H1 (cell line): ENCODE measurements at regions not wholly inside any gene's neighbourhood (a gene's known extent, or its start where the extent isn't known, plus 50 kb on each side); places are given as distances from the start of the nearest gene placed in this dataset.

Experiments used
- CTCF ChIA-PET: fragments of 300-600 bp; sonication (Branson Sonifier 250); formaldehyde crosslinking; loops from one replicate; lab custom pipeline; 2021; ENCODE audit not compliant: partially characterized antibody; lab: Charles Lee
- POLR2A ChIA-PET: fragments of 300-600 bp; sonication (Branson Sonifier 250); formaldehyde crosslinking; loops from one replicate; lab custom pipeline; 2021; ENCODE audit warnings: inconsistent platforms; ENCODE audit not compliant: partially characterized antibody; lab: Charles Lee
- DNase-seq, 2 experiments: peaks; one replicate each; pipeline versions ENCODE4 v3.0.0 to v3.0.0-alpha.2; 2010 to 2022; ENCODE audit warnings: low spot score in 2 of 2, low read depth in 1 of 2, mixed read lengths in 1 of 2
- FAIRE-seq: peaks from 2 replicates; lab custom pipeline; 2011; peaks lifted over from hg19 to GRCh38; lab: Jason Lieb, UNC
- H2AFZ ChIP-seq: 2 replicates; pipeline ENCODE4 v1.8.1; 2012; ENCODE audit warnings: low read length, inconsistent platforms
- H2AK5ac ChIP-seq: 2 replicates; pipeline ENCODE4 v1.6.1; 2013; ENCODE audit warnings: low read depth, low read length
- H2BK120ac ChIP-seq: replicated peaks from 2 replicates; pipeline ENCODE3; 2013; ENCODE audit warnings: low read depth, low read length, inconsistent platforms
- H2BK12ac ChIP-seq: 2 replicates; pipeline ENCODE4 v1.6.1; 2013; ENCODE audit warnings: low read depth, low read length
- H2BK15ac ChIP-seq: 2 replicates; pipeline ENCODE4 v1.6.1; 2013; ENCODE audit warnings: low read length
- H2BK20ac ChIP-seq: 2 replicates; pipeline ENCODE4 v1.6.1; 2013; ENCODE audit warnings: low read length
- H2BK5ac ChIP-seq: 2 replicates; pipeline ENCODE4 v1.6.1; 2013; ENCODE audit warnings: low read depth, low read length
- H3K14ac ChIP-seq: 2 replicates; pipeline ENCODE4 v1.6.1; 2013; ENCODE audit warnings: inconsistent platforms; ENCODE audit not compliant: insufficient read length
- H3K18ac ChIP-seq: 2 replicates; pipeline ENCODE4 v1.6.1; 2013; ENCODE audit warnings: low read length; ENCODE audit errors: extremely low read depth
- H3K23ac ChIP-seq: 2 replicates; pipeline ENCODE4 v1.6.1; 2013; ENCODE audit warnings: inconsistent platforms; ENCODE audit not compliant: insufficient read length
- H3K23me2 ChIP-seq: 2 replicates; pipeline ENCODE4 v1.6.1; 2013; ENCODE audit warnings: low read depth, low read length
- H3K27ac ChIP-seq: 2 replicates; pipeline ENCODE4 v1.6.1; 2011; ENCODE audit warnings: low read depth, low read length, inconsistent platforms
- H3K27me3 ChIP-seq, 4 experiments: replicated peaks in 1 of 4; 1 replicate in 1 of 4; 2 replicates in 3 of 4; pipeline versions ENCODE4 v1.6.1 to v1.8.1; 2011 to 2013; ENCODE audit warnings: low read length in 3 of 4, mild to moderate bottlenecking in 3 of 4, inconsistent platforms in 2 of 4, mixed read lengths in 2 of 4, moderate library complexity in 1 of 4; ENCODE audit not compliant: control insufficient read depth in 3 of 4, insufficient read depth in 3 of 4; ENCODE audit errors: extremely low read depth in 1 of 4
- H3K36me3 ChIP-seq, 4 experiments: 2 replicates each; pipeline versions ENCODE4 v1.6.1 to v1.8.1; 2011 to 2013; ENCODE audit warnings: mild to moderate bottlenecking in 4 of 4, low read length in 3 of 4, moderate library complexity in 2 of 4, control low read depth in 1 of 4, inconsistent platforms in 1 of 4; ENCODE audit not compliant: insufficient read depth in 4 of 4, control insufficient read depth in 2 of 4
- H3K4ac ChIP-seq: replicated peaks from 2 replicates; pipeline ENCODE3; 2013; ENCODE audit warnings: low read length, low read depth, mixed read lengths, inconsistent platforms; ENCODE audit not compliant: insufficient read length
- H3K4me1 ChIP-seq, 4 experiments: replicated peaks in 1 of 4; 1 replicate in 1 of 4; 2 replicates in 3 of 4; pipeline versions ENCODE4 v1.6.1 to v1.8.1; 2011 to 2013; ENCODE audit warnings: low read length in 3 of 4, inconsistent platforms in 2 of 4, mixed read lengths in 1 of 4; ENCODE audit not compliant: insufficient read depth in 4 of 4, control insufficient read depth in 3 of 4
- H3K4me2 ChIP-seq, 2 experiments: 2 replicates each; pipeline versions ENCODE4 v1.6.1 to v1.8.1; 2011 to 2013; ENCODE audit warnings: low read depth in 2 of 2, low read length in 2 of 2, control low read depth in 1 of 2, inconsistent platforms in 1 of 2, mild to moderate bottlenecking in 1 of 2; ENCODE audit not compliant: insufficient read depth in 1 of 2
- H3K4me3 ChIP-seq, 4 experiments: fragments of 200-600, 300-600 bp in 1 of 4; sonication (generic), shearing (Covaris generic), sonication (Bioruptor Twin) in 1 of 4; 2 replicates each; pipeline versions ENCODE4 v1.5.1 to v1.8.1; 2011 to 2016; ENCODE audit warnings: low read length in 4 of 4, low read depth in 3 of 4, control low read depth in 2 of 4, inconsistent platforms in 2 of 4, mild to moderate bottlenecking in 2 of 4, mixed read lengths in 1 of 4, moderate library complexity in 1 of 4; ENCODE audit not compliant: insufficient read depth in 2 of 4; ENCODE audit errors: extremely low read depth in 1 of 4
- H3K56ac ChIP-seq: replicated peaks from 2 replicates; pipeline ENCODE3; 2013; ENCODE audit warnings: low read depth, mild to moderate bottlenecking, mixed read lengths, low read length, inconsistent platforms; ENCODE audit not compliant: insufficient read length
- H3K79me1 ChIP-seq: 2 replicates; pipeline ENCODE4 v1.6.1; 2013; ENCODE audit warnings: low read depth, low read length, control low read depth
- H3K79me2 ChIP-seq, 2 experiments: 2 replicates each; pipeline versions ENCODE4 v1.6.1 to v1.8.1; 2012 to 2013; ENCODE audit warnings: low read length in 2 of 2, mild to moderate bottlenecking in 2 of 2, inconsistent platforms in 1 of 2; ENCODE audit not compliant: insufficient read depth in 2 of 2, control insufficient read depth in 1 of 2
- H3K9ac ChIP-seq, 4 experiments: replicated peaks in 1 of 4; 1 replicate in 1 of 4; 2 replicates in 3 of 4; pipeline versions ENCODE4 v1.6.1 to v1.8.1; 2011 to 2013; ENCODE audit warnings: low read depth in 3 of 4, low read length in 3 of 4, control low read depth in 2 of 4, mild to moderate bottlenecking in 2 of 4, moderate library complexity in 2 of 4, inconsistent platforms in 1 of 4; ENCODE audit errors: extremely low read depth in 1 of 4
- H3K9me3 ChIP-seq, 2 experiments: 2 replicates each; pipeline versions ENCODE4 v1.6.1 to v1.8.1; 2012 to 2013; ENCODE audit warnings: mild to moderate bottlenecking in 2 of 2, moderate library complexity in 2 of 2, control low read depth in 1 of 2, inconsistent platforms in 1 of 2, low read depth in 1 of 2, low read length in 1 of 2, mixed read lengths in 1 of 2; ENCODE audit not compliant: insufficient read depth in 2 of 2
- H4K20me1 ChIP-seq, 2 experiments: replicated peaks in 1 of 2; 2 replicates each; pipeline versions ENCODE3 to v1.8.1; 2011 to 2013; ENCODE audit warnings: inconsistent platforms in 2 of 2, low read length in 2 of 2, mild to moderate bottlenecking in 1 of 2; ENCODE audit not compliant: insufficient read depth in 2 of 2, control insufficient read depth in 1 of 2
- H4K5ac ChIP-seq: 2 replicates; pipeline ENCODE4 v1.6.1; 2013; ENCODE audit warnings: low read length, low read depth, mixed read lengths, inconsistent platforms; ENCODE audit not compliant: insufficient read length
- H4K8ac ChIP-seq: 2 replicates; pipeline ENCODE4 v1.8.0; 2013; ENCODE audit warnings: mild to moderate bottlenecking, moderate library complexity, low read length, inconsistent platforms; ENCODE audit not compliant: insufficient read depth; ENCODE audit errors: extremely low read depth
- H4K91ac ChIP-seq: replicated peaks from 2 replicates; pipeline ENCODE3; 2013; ENCODE audit warnings: low read length, mixed read lengths, inconsistent platforms; ENCODE audit not compliant: insufficient read length
- MAFK ChIP-seq: IDR thresholded peaks from 2 replicates; pipeline ENCODE4 v1.6.1; 2012; ENCODE audit warnings: low read depth, mild to moderate bottlenecking, improper control_type of control experiment, low read length
- SAP30 ChIP-seq: fragments of 300-600 bp; sonication (generic); IDR thresholded peaks from 2 replicates; pipeline ENCODE4 v1.7.1; 2012; ENCODE audit warnings: low read length, moderate library complexity, mild to moderate bottlenecking, inconsistent platforms; ENCODE audit not compliant: insufficient read depth, insufficient replicate concordance
- SP1 ChIP-seq: IDR thresholded peaks from 2 replicates; pipeline ENCODE4 v1.6.1; 2011; ENCODE audit warnings: low read depth, low read length
- SUZ12 ChIP-seq: fragments of 200-600 bp; sonication (generic); IDR thresholded peaks from 2 replicates; pipeline ENCODE4 v1.6.1; 2012; ENCODE audit warnings: mild to moderate bottlenecking, inconsistent platforms, low read length, moderate library complexity, mixed read lengths
- WGBS, 2 experiments: shearing (Covaris generic) in 1 of 2; methylation state at CpG; one replicate each; pipeline versions ENCODE4 v1.1.6 to v1.1.7; 2013 to 2015; ENCODE audit warnings: low lambda C conversion rate in 2 of 2, mixed read lengths in 2 of 2, inconsistent platforms in 1 of 2, low coverage in 1 of 2, missing lambda C conversion rate in 1 of 2; ENCODE audit not compliant: insufficient replicate concordance in 2 of 2, insufficient coverage in 1 of 2, insufficient read length in 1 of 2; ENCODE audit errors: extremely low coverage in 1 of 2, missing lambda C conversion rate in 1 of 2; 5-methylcytosine and 5-hydroxymethylcytosine counted together

- no peak overlapping the region for H2BK12ac ChIP-seq
- no peak overlapping the region for H2AFZ ChIP-seq
- H3K79me1 ChIP-seq: no peaks in the 10 kb centered on the region
- 0 out of 4 replicates have a peak, but pooled peaks cover 0 to 7% of the 10 kb centered on the region in 2 experiments for H3K9me3 ChIP-seq
- H3K4me3 ChIP-seq: no peak overlapping the region
- H4K91ac ChIP-seq: no peak overlapping the region
- no peak overlapping the region for H3K18ac ChIP-seq
- no peaks in the 10 kb centered on the region for H3K79me2 ChIP-seq
- no peaks in the 10 kb centered on the region for H3K4me1 ChIP-seq
- no peak overlapping the region for H3K14ac ChIP-seq
- no peak overlapping the region for H4K5ac ChIP-seq
- no peak overlapping the region for H2AK5ac ChIP-seq
- no peak overlapping the region for H3K23ac ChIP-seq
- ChIA-PET CTCF (no interaction called here), POLR2A (no interaction called here)
- no peaks in the 10 kb centered on the region for H3K27me3 ChIP-seq
- no peak overlapping the region for H4K8ac ChIP-seq
- no peaks in the 10 kb centered on the region for H3K23me2 ChIP-seq
- no peak overlapping the region for H3K9ac ChIP-seq
- no peak overlapping the region for H2BK120ac ChIP-seq
- H4K20me1 ChIP-seq: no peaks in the 10 kb centered on the region
- WGBS, 2 experiments: 90% methylated on average over 2 of the region's 2 CpGs; no CpG with 5 or more reads in 1 of the 2 experiments
- no peak overlapping the region for H2BK20ac ChIP-seq
- no peak overlapping the region for H2BK5ac ChIP-seq
- no peak overlapping the region for H3K4me2 ChIP-seq
- no peak overlapping the region for H3K4ac ChIP-seq
- no peak overlapping the region for H3K27ac ChIP-seq
- no peak overlapping the region for H2BK15ac ChIP-seq
- no peak for FAIRE-seq
- H3K56ac ChIP-seq: no peak overlapping the region
- no peak for DNase-seq
- TF ChIP-seq SUZ12: no peak
- no peak for TF ChIP-seq SAP30
- no peak for TF ChIP-seq MAFK
- TF ChIP-seq SP1: no peak
- no peaks in the 10 kb centered on the region for H3K36me3 ChIP-seq
These were observed 562.5 kb upstream of the LRRC4C start for GRCh38 chr11:42021911-42022310.
